CD4-positive, alpha-beta T cell treated with Interleukin-15 for 1 hour (primary cell): ENCODE measurements at regions not wholly inside any gene's neighbourhood (a gene's known extent, or its start where the extent isn't known, plus 50 kb on each side); places are given as distances from the start of the nearest gene placed in this dataset.
"Not testable (repeated sequence)": the region's sequence is repeated elsewhere in the genome, so short reads cannot be mapped to it uniquely, and the experiment has no call there.

Experiments
- DNase-seq: peaks from one replicate; pipeline ENCODE4 v3.0.0-alpha.2; 2020

DNA sequence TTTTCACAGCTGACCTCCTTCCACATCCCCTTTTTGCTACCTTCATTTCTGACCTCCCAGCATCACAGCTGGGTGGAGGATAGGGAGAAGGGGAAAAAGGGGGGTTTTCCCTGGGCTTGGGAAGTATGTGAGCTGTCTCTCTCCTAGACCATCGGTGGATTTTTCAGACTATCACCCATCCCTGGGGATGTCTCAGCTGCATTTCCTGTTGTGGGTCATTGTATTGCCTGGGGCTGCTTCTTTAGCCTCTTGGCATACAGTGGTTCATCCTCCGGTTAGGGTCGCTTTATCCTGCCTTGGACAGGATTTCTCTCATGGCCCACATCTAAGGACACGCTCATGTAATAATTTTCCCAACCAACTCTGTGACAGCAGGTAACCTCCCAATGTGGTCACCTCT, 142.5 kb upstream of the ARG1 start:
- DNase-seq = no peak

DNA sequence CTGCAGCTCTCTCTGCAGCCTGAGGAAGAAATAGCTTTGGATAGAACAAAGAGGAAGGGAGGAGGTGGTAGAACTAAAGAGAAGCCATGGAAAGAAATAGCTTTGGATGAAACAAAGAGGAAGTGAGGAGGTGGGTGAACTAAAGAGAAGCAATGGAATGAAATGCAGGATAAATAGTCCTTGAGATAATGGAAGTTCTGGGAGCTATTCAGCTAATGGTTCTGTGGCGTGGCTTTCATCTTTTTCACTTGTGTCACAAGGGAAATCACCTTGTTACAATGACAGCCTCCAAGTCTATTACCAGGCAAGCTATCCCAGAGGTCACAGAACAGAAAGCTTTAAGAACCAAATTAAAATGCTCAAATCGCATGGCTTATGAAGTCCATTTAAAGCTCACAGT, 141.3 kb upstream of the ARG1 start:
- DNase-seq = no peak

DNA sequence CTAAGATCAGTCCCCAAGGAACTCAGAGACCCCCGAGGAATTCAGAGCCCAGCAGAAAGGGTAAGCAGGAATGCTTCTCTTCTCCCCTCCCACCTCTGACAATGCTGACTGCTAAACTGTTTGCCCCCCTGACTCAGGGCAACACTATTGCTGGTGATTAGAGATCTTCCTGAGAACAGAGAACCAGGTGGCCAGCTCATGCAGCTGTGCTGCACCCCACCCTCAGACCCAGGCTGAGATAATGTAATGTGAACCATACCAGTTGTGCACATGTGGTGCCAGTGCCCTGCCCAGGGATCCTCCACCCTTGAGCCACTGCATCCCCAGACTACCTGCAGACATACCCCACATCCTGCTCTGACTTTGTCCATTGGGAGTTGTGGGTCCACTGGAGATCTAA, 139.1 kb upstream of the ARG1 start:
- DNase-seq = no peak

DNA sequence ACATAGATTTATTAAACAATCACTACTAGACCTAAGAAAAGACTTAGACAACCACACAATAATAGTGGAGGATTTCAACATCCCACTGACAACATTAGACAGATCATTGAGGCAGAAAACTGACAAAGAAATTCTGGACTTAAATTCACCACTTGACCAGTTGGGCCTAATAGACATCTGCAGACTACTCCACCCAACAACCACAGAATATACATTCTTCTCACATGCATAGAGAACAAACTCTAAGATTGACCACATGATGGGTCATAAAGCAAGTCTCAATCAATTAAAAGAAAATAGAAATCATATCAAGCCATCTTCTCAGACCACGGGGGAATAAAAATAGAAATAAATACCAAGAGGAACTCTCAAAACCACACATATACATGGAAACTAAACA, 136.7 kb upstream of the ARG1 start:
- no peak for DNase-seq

DNA sequence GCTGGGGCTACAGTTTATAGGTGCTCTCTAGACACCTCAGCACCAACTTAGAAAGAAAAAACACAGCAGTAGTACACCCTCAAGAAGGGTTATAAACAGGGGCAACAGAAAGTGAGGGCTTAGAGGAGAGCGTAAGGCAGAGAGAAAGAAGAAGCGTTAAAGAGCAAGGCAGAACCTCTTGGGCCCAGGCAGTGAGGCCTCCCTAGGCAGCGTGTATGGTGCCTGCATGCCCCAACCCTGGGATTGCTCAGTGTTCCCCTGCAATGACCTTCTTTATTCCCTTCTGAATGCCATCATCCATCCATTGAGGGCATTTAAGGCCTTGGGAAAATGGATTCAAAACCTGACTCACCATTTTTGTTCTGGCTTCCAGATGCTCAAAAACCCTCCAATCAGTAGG, 130.0 kb upstream of the ARG1 start:
- DNase-seq = no peak

DNA sequence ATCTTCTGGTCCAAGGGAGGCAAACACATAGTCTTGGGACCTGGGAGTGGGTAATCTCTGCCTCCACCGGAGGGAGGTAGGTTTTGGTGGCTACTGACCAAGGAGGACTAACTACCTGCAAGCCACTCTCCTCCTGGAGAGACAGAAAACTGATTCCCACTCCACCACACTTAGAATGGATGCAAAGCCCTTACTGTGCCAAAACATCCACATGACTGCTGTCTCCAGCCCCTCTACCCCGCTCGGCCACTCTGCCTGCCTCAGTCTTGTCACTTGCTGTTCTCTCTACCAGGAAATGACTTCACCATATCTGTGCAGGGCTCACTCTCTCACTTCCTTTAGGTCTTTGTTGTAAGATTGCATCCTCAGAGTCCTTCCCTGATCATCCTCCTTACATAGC, 129.5 kb upstream of the ARG1 start:
- no peak for DNase-seq

DNA sequence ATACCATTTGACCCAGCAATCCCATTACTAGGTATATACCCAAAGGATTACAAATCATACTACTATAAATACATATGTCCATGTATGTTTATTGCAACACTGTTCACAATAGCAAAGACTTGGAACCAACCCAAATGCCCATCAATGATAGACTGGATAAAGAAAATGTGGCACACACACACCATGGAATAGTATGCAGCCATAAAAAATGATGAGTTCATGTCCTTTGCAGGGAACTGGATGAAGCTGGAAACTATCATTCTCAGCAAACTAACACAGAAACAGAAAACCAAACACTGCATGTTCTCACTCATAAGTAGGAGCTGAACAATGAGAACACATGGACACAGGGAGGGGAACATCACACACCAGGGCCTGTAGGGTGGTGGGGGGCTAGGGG, 127.7 kb upstream of the ARG1 start:
- not testable (repeated sequence) for DNase-seq

DNA sequence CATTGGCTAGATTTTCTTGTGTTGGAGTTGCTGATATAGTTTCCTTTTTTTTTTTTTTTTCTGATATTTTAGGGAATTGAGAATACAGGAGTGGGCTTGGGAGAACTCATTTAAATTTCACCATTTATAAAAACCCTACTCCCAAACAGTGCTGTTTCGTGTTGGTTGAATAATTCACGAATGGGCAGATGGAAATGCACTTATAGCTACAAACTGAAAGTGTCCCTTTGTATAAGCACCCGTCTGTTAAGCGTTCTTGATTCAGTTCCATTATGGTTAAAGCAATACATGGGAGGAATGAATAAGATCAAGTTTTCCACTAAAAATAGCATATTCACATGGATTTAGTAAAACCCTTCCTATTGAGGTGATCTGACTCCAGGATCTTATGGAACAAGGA, 122.2 kb upstream of the ARG1 start:
- no peak for DNase-seq

DNA sequence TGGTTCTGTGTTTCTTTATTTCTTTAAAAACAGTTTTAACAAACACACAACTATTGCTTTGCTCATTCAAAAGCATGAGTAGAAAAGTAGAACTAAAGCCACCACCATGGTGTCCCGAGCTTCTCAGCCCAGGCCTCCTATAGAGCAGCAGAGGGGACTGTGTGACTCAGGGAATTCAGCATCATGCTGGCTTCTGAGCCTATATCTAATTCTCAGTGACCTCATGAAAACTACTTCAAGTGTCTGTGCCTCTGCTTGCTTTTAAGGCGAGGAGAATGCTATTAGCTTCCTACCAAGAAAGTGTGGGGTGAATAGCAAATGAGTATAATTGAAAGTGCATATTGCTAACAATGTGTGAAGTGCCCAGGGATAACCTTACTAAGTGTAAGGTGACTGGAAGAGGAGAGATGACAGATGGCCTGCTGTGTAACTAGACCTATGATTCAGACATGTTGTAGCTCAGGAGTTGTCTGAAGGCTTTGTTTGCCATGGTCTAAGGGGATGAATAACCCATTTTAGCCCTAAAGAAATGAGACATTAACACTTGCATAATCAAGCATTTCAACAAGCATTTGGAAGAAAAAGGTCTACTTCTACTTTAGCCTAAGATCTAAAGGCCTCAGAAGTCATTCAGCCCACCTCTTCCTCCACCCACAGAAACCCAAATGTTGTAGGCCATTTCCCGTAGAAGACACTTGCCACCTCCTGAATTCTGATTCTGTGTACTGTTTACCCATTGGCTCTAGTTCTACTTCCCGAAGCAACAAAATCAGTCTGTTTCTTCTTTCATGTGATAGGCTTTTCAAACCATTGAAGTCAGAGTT, 121.5 kb upstream of the ARG1 start:
- no peak for DNase-seq

DNA sequence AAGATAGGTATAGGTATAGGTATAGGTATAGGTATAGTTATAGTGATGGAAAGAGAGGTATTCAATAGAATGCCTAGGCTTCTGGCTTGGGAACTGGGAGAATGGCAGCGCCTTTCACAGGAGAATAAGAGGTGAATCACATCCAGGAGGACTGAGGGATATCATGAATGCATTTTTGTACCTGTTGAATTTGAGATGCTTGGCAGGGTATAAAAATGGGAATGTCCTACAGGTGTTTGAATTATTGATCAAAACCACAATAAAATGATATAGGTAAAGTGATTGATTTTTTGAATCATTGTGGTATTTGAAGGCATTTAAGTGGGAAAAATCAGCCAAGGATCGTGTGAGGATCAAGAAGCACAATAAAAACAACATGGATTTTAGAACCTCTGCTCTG, 119.2 kb upstream of the ARG1 start:
- no peak for DNase-seq

DNA sequence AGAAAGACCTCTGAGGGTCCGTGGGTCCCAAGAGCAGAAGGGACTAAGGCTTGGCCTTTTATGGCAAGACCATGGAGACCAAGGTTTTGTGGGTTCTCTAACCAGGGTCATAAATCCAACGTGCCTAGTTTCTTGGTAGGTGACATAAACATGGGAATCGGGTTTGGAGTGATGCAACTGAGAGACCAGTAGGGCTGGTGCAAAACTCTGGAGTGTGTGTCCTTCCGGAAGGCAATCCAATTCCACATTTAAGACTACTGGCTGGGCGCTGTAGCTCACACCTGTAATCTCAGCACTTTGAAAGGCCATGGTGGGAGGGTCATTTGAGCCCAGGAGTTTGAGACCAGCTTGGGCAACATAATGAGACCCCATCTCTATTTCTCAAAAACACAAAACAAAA, 116.5 kb upstream of the ARG1 start:
- DNase-seq = no peak

DNA sequence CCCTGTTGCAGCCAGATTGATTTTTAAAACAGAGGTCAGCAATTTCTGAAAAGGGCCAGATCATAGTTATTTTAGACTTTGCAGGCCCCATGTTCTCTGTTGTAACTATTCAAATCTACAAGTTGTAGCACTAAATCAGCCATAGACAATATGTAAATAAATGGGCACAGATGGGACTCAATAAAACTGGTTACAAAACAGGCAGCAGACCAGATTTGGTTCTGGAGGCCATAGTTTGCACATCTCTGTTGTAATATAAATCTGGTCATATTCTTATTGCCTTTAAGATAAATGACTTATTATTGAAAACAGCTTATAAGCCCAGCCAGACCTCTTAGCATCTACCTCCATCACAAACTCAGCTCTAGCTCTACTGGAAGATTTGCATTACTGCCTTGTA, 114.0 kb upstream of the ARG1 start:
- no peak for DNase-seq

DNA sequence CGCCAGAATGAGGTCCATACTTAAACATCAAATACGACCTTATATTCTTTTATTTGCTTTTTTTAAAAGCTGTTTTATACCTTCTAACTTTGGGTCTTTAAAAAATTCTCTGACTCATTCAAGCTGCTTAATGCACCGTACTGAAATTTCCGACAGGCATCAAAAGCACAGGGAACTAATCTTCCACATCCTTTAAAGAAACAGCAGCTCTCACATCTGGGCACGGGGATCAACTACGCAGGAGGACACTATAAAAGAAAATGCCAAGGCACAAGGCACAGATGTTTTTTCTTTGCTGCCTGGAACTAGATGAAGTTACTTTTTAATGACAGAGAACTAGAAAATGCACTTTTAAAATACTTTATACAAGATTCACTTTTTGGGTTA, 112.4 kb upstream of the ARG1 start:
- no peak for DNase-seq

DNA sequence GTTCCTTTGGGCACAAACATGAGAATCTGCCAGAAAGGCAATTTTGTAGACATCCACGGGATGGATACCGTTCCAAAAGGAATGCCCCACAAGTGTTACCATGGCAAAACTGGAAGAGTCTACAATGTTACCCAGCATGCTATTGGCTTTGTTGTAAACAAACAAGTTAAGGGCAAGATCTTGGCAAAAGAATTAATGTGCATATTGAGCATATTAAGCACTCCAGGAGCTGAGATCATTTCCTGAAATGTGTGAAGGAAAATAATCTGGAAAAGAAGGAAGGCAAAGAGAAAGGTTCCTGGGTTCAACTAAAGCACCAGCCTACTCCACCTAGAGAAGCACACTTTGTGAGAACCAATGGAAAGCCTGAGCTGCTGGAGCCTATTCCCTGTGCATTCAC, 103.9 kb upstream of the ARG1 start:
- no peak for DNase-seq

DNA sequence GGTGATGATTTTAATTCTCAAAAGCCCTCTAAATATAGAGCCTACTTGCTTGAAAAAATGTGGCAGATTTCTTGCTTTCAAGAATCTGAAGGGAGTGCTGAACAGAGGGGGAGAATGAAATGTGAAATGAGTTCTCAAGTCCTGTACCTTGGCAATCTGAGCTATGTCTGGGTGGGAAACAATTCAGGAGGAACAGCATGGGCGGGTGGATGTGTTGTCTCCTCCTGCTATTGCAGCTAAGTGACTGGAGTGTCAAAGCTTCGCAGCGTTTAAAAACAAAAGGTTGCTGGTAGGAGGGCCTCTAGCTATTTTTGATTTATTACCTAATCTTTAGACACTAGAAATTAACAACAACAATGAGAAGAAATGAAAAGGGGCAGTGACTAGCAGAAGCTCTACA, 102.5 kb upstream of the ARG1 start:
- DNase-seq = no peak

DNA sequence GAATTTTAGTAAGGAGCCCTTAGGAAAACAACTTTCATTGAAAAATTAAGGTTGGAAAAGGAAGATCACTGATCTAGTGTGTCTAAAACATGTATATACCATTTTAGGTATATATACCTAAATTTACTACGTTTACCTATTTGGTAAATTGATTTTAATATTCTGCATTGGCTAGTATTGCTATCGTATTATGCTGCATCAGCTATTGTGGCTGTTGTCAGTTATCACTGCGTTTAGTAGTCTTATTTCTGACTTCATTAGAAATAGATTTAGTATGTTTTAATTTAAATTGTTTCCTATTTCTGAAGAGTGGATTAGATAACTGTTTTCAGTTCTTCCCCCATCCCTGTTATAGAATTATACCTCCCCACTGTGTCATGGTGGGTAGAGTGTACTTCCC, 101.7 kb upstream of the ARG1 start:
- DNase-seq = no peak

DNA sequence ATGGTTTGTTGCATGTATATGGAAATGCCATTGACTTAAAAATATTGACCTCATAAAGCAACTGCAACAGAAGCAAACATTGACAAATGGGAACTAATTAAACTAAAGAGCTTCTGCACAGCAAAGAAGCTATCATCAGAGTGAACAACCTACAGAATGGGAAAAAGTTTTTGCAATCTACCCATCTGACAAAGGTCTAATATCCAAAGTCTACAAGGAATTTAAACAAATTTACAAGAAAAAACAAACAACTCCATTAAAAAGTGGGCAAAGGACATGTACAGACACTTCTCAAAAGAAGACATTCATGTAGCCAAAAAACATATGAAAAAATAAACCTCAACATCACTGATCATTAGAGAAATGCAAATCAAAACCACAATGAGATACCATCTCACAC, 99.7 kb upstream of the ARG1 start:
- not testable (repeated sequence) for DNase-seq

DNA sequence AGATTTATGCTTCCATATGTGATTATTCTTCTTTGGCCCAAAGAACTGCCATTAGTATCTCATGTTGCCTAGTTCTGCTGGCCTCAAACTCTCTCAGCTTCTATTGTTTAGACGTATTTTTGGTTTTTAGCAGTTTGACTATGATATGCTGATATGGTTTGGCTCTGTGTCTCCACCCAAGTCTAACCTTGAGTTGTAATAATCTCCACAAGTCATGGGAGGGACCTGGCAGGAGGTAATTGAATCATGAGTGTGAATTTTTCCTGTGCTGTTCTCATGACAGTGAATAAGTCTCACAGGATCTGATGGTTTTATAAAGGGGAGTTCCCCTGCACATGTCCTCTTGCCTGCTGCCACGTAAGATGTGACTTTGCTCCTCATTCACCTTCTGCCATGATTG, 96.7 kb upstream of the ARG1 start:
- no peak for DNase-seq

DNA sequence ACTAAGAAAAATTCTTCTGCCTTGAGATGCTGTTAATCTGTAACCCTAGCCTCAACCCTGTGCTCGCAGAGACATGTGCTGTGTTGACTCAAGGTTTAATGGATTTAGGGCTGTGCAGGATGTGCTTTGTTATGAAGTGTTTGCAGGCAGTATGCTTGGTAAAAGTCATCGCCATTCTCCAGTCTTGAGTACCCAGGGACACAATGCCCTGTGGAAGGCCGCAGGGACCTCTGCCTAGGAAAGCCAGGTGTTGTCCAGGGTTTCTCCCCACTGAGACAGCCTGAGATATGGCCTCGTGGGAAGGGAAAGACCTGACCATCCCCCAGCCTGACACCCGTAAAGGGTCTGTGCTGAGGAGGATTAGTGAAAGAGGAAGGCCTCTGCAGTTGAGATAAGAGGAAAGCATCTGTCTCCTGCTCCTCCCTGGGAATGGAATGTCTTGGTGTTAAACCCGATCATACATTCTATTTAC, 94.2 kb upstream of the ARG1 start:
- DNase-seq = not testable (repeated sequence)

DNA sequence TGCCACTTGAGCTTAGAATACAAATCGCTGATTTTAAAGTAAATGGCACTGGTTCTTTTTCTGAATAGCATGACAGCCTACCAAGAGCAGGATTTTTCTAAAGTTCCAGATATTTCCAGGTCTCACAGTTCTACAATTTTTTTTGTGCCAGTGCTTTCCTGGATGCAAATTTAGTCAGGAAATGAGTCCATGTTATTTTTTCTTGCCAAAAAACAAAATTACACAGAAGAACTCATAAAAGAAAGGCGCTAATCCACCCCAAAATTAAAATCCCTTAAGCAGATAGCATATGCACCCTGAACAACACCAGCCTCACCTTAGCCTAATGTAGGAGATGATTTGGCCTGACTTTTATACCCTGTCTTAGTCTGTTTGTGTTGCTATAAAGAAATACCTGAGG, 86.4 kb upstream of the ARG1 start:
- no peak for DNase-seq

DNA sequence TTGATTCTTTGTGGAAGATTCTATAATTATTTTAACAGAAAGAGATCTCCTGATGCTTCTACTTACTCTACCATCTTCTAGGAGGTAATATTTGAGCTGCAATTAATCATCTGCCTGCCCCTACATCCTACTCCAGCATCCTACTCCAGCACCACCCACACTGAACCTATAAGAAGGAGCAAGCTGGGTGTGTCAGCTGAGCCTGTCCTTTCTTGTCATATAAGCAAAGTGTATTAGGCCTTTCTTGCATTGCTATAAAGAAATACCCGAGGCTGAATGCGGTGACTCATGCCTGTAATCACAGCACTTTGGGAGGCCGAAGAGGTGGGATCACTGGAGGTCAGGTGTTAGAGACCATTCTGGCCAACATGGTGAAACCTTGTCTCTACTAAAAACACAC, 84.2 kb upstream of the ARG1 start:
- no peak for DNase-seq

DNA sequence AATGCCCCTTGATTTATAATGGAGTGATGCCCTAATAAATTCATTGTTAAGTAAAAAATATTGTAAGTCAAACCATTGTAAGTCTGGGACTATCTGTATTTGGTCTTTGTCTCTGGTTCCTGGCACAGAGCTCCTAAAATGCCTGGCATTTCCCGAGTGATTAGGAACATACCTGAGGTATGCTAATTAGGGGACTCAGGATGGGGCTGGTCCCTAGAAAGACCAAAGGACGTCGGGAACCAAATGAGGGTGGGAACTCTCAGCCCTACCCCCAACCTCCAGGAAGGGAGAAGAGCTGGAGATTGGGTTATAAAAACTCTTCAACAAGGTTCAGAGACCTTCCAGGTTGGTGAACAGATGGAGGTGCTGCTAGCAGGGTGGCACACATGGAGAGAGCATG, 82.6 kb upstream of the ARG1 start:
- DNase-seq = no peak

DNA sequence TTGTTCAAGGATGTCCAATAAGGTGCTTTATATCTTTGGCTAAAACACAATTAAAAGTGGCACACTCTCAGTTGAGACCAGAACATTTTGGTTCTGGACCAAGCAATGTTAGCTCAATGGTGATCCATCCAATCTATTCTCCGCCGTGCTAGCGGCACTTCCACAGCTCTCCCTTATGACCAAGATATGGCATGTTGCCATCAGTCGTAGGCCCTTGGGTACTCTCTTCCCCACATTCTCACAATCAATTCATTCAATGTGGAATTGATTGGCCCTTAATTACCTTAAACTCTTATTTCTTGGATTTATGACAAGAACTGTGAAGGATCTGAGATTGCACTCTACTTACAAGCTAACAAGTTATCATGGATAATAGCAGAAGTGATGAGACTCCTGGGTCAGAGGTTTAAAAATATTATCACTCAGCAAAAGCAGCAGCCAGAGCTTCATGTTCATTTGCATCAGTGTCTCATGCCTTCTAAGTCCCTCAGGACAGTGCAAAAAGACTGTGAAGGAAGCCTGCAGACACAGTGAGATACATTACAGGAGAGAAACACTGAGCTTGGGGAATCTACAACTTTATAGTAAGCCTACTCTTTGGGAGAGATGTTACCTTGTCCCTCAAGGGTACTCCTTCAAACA, 80.0 kb upstream of the ARG1 start:
- DNase-seq = no peak

DNA sequence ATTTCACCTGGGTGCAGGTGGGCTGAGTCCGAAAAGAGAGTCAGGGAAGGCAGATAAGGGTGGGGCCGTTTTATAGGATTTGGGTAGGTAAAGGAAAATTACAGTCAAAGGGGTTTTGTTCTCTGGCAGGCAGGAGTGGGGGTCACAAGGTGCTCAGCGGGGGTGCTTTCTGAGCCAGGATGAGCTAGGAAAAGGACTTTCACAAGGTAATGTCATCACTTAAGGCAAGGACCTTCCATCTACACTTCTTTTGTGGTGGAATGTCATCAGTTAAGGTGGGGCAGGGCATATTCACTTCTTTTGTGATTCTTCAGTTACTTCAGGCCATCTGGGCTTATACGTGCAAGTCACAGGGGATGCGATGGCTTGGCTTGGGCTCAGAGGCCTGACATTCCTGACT, 68.6 kb upstream of the ARG1 start:
- not testable (repeated sequence) for DNase-seq

DNA sequence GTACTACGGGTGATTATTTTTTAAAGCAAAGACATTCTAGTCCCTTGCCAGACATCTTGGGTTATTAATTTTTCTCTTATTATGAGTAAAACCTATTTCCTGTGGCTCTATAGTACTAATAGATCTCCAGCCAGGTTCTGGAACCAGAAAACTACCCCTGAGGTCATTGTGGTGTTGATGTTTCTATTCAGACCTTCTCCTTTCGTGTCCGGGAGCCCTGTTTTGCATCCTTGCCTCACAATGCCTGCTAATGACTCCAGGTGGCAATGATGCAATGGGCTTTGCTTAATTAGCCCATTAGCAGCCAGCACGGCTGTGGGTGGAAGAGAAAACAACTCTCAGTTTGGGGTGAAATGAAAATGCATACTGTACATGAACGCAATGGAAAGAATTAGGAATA, 62.9 kb upstream of the ARG1 start:
- no peak for DNase-seq
